ENCODE measurements at regions not wholly inside any gene's neighbourhood (a gene's known extent, or its start where the extent isn't known, plus 50 kb on each side); places are given as distances from the start of the nearest gene placed in this dataset.

DNA sequence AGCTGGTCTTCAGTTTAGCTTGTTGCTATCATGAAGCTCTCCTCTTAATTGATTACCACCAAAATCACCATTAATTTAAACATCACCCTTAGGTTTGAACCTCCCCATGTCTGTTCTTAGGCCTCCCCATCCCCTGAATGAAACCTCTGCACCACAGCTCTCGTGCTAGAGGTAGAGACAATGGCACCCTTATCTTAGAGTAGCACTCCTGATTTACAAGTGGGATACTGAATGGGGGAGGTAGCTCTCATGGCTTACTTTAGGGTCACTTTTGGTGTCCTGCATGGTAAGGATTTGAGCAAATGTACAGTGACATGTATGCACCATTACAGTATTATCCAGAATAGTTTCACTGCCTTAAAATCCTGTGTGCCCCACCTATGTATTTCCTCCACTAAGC, 115.6 kb upstream of the ADTRP start:
- TF ChIP-seq, protein P1, sequence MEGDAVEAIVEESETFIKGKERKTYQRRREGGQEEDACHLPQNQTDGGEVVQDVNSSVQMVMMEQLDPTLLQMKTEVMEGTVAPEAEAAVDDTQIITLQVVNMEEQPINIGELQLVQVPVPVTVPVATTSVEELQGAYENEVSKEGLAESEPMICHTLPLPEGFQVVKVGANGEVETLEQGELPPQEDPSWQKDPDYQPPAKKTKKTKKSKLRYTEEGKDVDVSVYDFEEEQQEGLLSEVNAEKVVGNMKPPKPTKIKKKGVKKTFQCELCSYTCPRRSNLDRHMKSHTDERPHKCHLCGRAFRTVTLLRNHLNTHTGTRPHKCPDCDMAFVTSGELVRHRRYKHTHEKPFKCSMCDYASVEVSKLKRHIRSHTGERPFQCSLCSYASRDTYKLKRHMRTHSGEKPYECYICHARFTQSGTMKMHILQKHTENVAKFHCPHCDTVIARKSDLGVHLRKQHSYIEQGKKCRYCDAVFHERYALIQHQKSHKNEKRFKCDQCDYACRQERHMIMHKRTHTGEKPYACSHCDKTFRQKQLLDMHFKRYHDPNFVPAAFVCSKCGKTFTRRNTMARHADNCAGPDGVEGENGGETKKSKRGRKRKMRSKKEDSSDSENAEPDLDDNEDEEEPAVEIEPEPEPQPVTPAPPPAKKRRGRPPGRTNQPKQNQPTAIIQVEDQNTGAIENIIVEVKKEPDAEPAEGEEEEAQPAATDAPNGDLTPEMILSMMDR (IDR thresholded peaks at IDR 0.05; ENCODE audit: insufficient read depth, low read depth, low read length): no peak
- no peak for TF ChIP-seq EZH2 (IDR thresholded peaks at IDR 0.05; ENCODE audit: insufficient read depth, low read length)
